ENCODE measurements at regions not wholly inside any gene's neighbourhood (a gene's known extent, or its start where the extent isn't known, plus 50 kb on each side); places are given as distances from the start of the nearest gene placed in this dataset.

DNA sequence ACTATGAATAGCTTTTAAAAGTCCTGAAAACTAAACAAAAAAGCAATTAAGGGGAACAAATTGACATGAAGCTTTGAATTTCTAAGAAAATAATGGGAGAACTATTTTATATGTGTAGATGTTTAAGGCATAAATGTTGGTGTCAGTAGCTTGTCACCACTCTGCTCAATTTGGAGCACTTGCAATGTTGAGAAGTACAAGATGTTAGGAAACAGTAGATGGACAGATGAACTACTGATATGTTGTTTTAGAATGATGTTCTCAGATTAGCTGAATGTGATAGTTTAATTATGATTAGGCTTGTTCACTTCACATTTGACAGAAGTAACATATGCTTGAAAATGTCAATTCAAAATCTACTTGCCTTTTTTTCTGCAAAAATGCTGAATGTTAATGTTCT lies 525.7 kb upstream of the IGFBP7 start:
- intact Hi-C loops (cut with DNase I) = no loop called here
- DNase-seq = no peak
- no peaks in the 10 kb centered on the region for H3K9me3 ChIP-seq
- no peak overlapping the region for H3K27ac ChIP-seq
- ATAC-seq = no peak
- TF ChIP-seq, protein P1, sequence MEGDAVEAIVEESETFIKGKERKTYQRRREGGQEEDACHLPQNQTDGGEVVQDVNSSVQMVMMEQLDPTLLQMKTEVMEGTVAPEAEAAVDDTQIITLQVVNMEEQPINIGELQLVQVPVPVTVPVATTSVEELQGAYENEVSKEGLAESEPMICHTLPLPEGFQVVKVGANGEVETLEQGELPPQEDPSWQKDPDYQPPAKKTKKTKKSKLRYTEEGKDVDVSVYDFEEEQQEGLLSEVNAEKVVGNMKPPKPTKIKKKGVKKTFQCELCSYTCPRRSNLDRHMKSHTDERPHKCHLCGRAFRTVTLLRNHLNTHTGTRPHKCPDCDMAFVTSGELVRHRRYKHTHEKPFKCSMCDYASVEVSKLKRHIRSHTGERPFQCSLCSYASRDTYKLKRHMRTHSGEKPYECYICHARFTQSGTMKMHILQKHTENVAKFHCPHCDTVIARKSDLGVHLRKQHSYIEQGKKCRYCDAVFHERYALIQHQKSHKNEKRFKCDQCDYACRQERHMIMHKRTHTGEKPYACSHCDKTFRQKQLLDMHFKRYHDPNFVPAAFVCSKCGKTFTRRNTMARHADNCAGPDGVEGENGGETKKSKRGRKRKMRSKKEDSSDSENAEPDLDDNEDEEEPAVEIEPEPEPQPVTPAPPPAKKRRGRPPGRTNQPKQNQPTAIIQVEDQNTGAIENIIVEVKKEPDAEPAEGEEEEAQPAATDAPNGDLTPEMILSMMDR (IDR thresholded peaks at IDR 0.05) = no peak
- no peaks in the 10 kb centered on the region for H3K27me3 ChIP-seq
- no peak overlapping the region for H3K4me3 ChIP-seq
- H3K4me1 ChIP-seq = no peaks in the 10 kb centered on the region
- H3K36me3 ChIP-seq = no peaks in the 10 kb centered on the region
- FAIRE-seq = no peak

DNA sequence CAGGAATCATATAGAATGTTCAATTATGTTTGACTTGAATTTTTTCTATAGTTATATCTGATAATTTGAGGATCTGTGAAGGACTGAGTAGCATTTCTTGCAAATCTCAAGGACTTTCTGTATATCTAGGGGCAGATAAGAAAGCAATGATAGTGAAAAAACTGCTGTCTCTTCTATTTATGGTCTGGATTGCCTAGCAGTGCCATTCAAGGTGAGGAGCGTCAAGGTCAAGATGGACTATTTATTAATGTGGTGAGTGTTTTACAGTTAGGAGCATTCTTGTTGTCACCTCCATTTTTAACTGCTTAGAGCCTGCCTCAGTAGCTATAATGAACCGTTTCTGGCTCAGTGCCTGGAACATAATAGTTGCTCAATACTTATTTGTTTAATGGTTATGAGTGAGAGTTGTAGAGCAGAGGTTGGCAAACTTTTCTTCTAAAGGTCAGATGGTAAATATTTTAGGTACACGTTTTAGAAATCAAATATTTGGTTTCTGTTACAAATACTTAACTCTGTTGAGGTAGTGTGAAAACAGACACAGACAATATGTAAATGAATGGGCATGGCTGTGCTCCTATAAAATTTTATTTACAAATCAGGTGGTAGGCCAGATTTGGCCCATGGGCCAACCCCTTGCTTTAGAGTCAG lies 523.2 kb upstream of the IGFBP7 start:
- H3K27ac ChIP-seq = no peak overlapping the region
- FAIRE-seq (no peak), DNase-seq (no peak), ATAC-seq (no peak)
- H3K9me3 ChIP-seq = no peaks in the 10 kb centered on the region
- no peaks in the 10 kb centered on the region for H3K4me1 ChIP-seq
- intact Hi-C loops (cut with DNase I) = no loop called here
- TF ChIP-seq, protein P1 (IDR thresholded peaks at IDR 0.05) = no peak
- no peak overlapping the region for H3K4me3 ChIP-seq
- no peaks in the 10 kb centered on the region for H3K27me3 ChIP-seq
- no peaks in the 10 kb centered on the region for H3K36me3 ChIP-seq
- WGBS, 2 donors = 42 to 43% methylated on average over 3 of the region's 3 CpGs

DNA sequence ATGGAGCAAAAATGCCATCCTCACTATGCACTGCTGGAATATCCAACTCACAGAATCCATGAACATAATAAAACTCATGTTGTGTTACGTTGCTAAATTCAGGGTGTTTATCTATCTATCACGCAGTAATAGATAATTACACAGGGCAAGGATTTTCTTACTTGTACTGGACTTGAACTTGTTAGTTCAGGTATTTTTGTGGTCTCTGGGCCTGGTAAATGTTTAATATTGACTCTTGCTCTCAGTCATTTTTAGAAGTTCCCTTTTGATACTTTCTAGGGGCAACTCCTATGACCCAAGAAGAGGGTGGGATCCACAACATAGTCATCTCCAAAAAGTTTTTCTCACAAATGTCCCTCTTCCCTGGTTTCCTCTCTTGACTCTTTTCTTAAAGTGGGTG lies 522.4 kb upstream of the IGFBP7 start:
- H3K9me3 ChIP-seq = no peaks in the 10 kb centered on the region
- FAIRE-seq = no peak
- H3K36me3 ChIP-seq = no peaks in the 10 kb centered on the region
- H3K27ac ChIP-seq = no peak overlapping the region
- no peaks in the 10 kb centered on the region for H3K27me3 ChIP-seq
- ATAC-seq = no peak
- no peaks in the 10 kb centered on the region for H3K4me1 ChIP-seq
- WGBS, 2 donors = 79 to 80% methylated on average over 2 of the region's 2 CpGs
- no peak for DNase-seq
- intact Hi-C loops (cut with DNase I) = no loop called here
- H3K4me3 ChIP-seq = no peak overlapping the region
- TF ChIP-seq, protein P1 (IDR thresholded peaks at IDR 0.05) = no peak

DNA sequence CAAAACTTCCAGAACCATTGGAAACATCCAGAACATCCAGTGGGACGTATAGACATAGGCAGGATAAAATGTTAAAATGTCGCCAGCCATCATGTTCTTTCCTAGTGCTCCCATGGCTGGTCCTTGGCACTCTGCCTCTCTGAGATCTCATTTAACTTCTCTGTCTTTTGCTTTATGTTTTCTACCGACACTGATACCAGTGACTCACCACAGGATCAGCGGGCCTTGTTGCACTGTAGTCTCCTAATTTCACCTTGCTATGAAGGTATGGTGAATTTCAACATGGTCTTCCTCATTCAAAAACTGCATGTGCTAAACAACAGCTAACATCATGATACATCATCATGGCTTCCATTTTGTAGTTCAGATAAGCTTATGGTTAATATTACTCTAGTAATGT lies 521.0 kb upstream of the IGFBP7 start:
- intact Hi-C loops (cut with DNase I) = no loop called here
- TF ChIP-seq, protein P1 (IDR thresholded peaks at IDR 0.05) = no peak
- 66 to 77% methylated on average over 4 of the region's 4 CpGs for WGBS, 2 donors

DNA sequence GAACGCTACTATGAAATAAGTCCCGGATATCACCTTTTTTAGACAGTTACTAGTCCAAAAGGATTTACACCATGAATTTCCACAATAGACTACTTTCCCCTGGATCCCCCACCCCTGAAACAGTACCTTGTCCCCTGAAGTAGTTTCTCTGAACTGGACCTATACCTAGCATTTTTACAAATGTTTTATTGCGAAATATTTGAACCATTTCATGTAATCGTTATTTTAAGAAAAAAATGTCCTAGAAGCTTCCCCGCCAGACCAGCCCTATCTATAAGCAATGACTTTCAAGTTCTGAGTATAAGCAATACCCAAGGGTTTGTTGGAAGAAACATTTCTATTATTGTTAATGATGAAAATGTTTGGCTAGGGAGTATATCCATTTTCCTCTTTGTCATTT lies 517.8 kb upstream of the IGFBP7 start:
- H3K36me3 ChIP-seq = no peaks in the 10 kb centered on the region
- H3K4me1 ChIP-seq = no peaks in the 10 kb centered on the region
- intact Hi-C loops (cut with DNase I) = no loop called here
- no peak overlapping the region for H3K27ac ChIP-seq
- no peak for ATAC-seq
- no peaks in the 10 kb centered on the region for H3K27me3 ChIP-seq
- FAIRE-seq = no peak
- H3K9me3 ChIP-seq = no peaks in the 10 kb centered on the region
- TF ChIP-seq, protein P1 (IDR thresholded peaks at IDR 0.05) = no peak
- WGBS, 2 donors = 77 to 78% methylated on average over 5 of the region's 5 CpGs
- DNase-seq = no peak
- no peak overlapping the region for H3K4me3 ChIP-seq

More for the DNA sequence above, 521.0 kb upstream of the IGFBP7 start:
- H3K9me3 ChIP-seq = no peaks in the 10 kb centered on the region
- ATAC-seq (no peak), DNase-seq (no peak), FAIRE-seq (no peak)
- no peaks in the 10 kb centered on the region for H3K27me3 ChIP-seq
- no peaks in the 10 kb centered on the region for H3K4me1 ChIP-seq
- no peak overlapping the region for H3K27ac ChIP-seq
- H3K4me3 ChIP-seq = no peak overlapping the region
- no peaks in the 10 kb centered on the region for H3K36me3 ChIP-seq

Data from pancreas (tissue), 10 donors.